Smooth muscle cell of the brain vasculature (primary cell): ENCODE measurements at regions not wholly inside any gene's neighbourhood (a gene's known extent, or its start where the extent isn't known, plus 50 kb on each side); places are given as distances from the start of the nearest gene placed in this dataset.

ENCODE experiments used
- DNase-seq: peaks from one replicate; pipeline ENCODE4 v3.0.0-alpha.2; 2012; ENCODE audit warnings: low read depth, low spot score

GRCh38 chr14:25101276-25101675 lies 51.3 kb upstream of the STXBP6 start:
- no peak for DNase-seq
